ENCODE measurements at regions not wholly inside any gene's neighbourhood (a gene's known extent, or its start where the extent isn't known, plus 50 kb on each side); places are given as distances from the start of the nearest gene placed in this dataset.
"Not testable (repeated sequence)": the region's sequence is repeated elsewhere in the genome, so short reads cannot be mapped to it uniquely, and the experiment has no call there.

- no peak for DNase-seq
- intact Hi-C loops (cut with DNase I): no loop called here
Measured at GRCh38 chr1:68820151-68820550, 323.3 kb upstream of the DEPDC1 start.

- intact Hi-C loops (cut with DNase I): no loop called here
- DNase-seq: no peak
Measured at GRCh38 chr1:68826836-68827235, 330.0 kb upstream of the DEPDC1 start.

- DNase-seq: no peak
- intact Hi-C loops (cut with DNase I): no loop called here
Measured at GRCh38 chr1:68827261-68827660, 330.4 kb upstream of the DEPDC1 start.

- intact Hi-C loops (cut with DNase I): no loop called here
- no peak for DNase-seq
Measured at GRCh38 chr1:68828013-68828412, 331.1 kb upstream of the DEPDC1 start.

GRCh38 chr1:68831281-68831680 is 334.4 kb upstream of the DEPDC1 start:
- intact Hi-C loops (cut with DNase I): no loop called here
- DNase-seq: no peak

- intact Hi-C loops (cut with DNase I): no loop called here
- DNase-seq: no peak
Measured at GRCh38 chr1:68848017-68848416, 351.1 kb upstream of the DEPDC1 start.

- intact Hi-C loops (cut with DNase I): no loop called here
- no peak for DNase-seq
Measured at GRCh38 chr1:68868606-68869005, 371.7 kb upstream of the DEPDC1 start.

GRCh38 chr1:68873144-68873543 is 376.3 kb upstream of the DEPDC1 start:
- DNase-seq: no peak
- intact Hi-C loops (cut with DNase I): no loop called here

- DNase-seq; intact Hi-C loops (cut with DNase I): not testable (repeated sequence)
Measured at GRCh38 chr1:68881330-68882194, 384.7 kb upstream of the DEPDC1 start.

GRCh38 chr1:68889471-68889870 is 392.6 kb upstream of the DEPDC1 start:
- intact Hi-C loops (cut with DNase I): no loop called here
- DNase-seq: no peak

GRCh38 chr1:68890736-68891135 is 393.9 kb upstream of the DEPDC1 start:
- DNase-seq: no peak
- intact Hi-C loops (cut with DNase I): no loop called here

GRCh38 chr1:68904477-68904876 is 407.6 kb upstream of the DEPDC1 start:
- intact Hi-C loops (cut with DNase I): no loop called here
- no peak for DNase-seq

- intact Hi-C loops (cut with DNase I): no loop called here
- no peak for DNase-seq
Measured at GRCh38 chr1:68906431-68906830, 409.5 kb upstream of the DEPDC1 start.

GRCh38 chr1:68907491-68907890 is 410.6 kb upstream of the DEPDC1 start:
- intact Hi-C loops (cut with DNase I): no loop called here
- DNase-seq: no peak

- intact Hi-C loops (cut with DNase I): no loop called here
- DNase-seq: no peak
Measured at GRCh38 chr1:68908316-68908715, 411.4 kb upstream of the DEPDC1 start.

GRCh38 chr1:68916221-68916902 is 419.5 kb upstream of the DEPDC1 start:
- peak in 5 of 10 donors; percentile 14 to 71 (median 25) for DNase-seq

GRCh38 chr1:68917456-68917855 is 420.6 kb upstream of the DEPDC1 start:
- DNase-seq: no peak
- intact Hi-C loops (cut with DNase I): no loop called here

More at GRCh38 chr1:68916221-68916902, 419.5 kb upstream of the DEPDC1 start:
- intact Hi-C loops (cut with DNase I): no loop called here

GRCh38 chr1:68918563-68918962 is 421.7 kb upstream of the DEPDC1 start:
- intact Hi-C loops (cut with DNase I): no loop called here
- DNase-seq: no peak

- no peak for DNase-seq
- intact Hi-C loops (cut with DNase I): no loop called here
Measured at GRCh38 chr1:68919075-68919474, 422.2 kb upstream of the DEPDC1 start.

- DNase-seq: peak in 2 of 10 donors; percentile 45 to 71
- intact Hi-C loops (cut with DNase I): not testable (repeated sequence)
Measured at GRCh38 chr1:68923475-68924088, 426.7 kb upstream of the DEPDC1 start.

- DNase-seq: no peak
- intact Hi-C loops (cut with DNase I): no loop called here
Measured at GRCh38 chr1:68930101-68930500, 433.2 kb upstream of the DEPDC1 start.
